ENCODE measurements at regions not wholly inside any gene's neighbourhood (a gene's known extent, or its start where the extent isn't known, plus 50 kb on each side); places are given as distances from the start of the nearest gene placed in this dataset.

DNA sequence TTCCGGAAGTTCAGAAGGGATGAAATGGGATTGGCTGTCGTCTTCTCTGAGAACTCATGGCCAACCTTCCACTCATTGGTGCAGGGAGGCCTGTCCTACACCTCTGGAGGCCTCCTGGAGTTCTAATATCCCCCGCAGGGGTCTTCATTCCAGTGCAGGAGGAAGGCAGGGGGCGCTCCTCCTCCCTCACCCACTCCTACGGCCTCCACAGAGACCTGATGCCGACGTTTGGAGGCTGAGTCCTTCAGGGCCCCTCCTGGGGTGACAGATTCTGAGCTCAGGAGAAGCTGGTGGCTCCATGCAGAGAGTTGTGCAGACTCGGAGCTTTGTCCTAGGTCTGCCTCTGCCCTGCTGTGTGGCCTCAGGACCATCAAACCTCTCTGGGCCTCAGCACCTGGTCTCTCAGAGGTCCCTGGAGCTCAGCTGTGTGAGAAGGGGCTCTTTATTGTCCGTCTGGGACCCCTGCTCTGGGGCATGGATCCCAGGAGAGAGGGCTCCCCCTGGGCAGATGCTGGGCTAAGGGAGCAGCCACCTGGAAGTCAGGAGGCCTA, 102.3 kb upstream of the WNT4 start:
- H3K4me1 Mint-ChIP-seq (ENCODE audit: low read depth), result no peaks in the 10 kb centered on the region
- no peaks in the 10 kb centered on the region for H3K36me3 Mint-ChIP-seq (ENCODE audit: low read depth)
- no peak overlapping the region for H3K4me3 Mint-ChIP-seq
- no peak for DNase-seq (ENCODE audit: low spot score)
- H3K27ac Mint-ChIP-seq, result no peak overlapping the region
- peaks cover 3% of the 10 kb centered on the region for H3K27me3 Mint-ChIP-seq (ENCODE audit: low read depth)
- H3K9me3 Mint-ChIP-seq, result no peaks in the 10 kb centered on the region

DNA sequence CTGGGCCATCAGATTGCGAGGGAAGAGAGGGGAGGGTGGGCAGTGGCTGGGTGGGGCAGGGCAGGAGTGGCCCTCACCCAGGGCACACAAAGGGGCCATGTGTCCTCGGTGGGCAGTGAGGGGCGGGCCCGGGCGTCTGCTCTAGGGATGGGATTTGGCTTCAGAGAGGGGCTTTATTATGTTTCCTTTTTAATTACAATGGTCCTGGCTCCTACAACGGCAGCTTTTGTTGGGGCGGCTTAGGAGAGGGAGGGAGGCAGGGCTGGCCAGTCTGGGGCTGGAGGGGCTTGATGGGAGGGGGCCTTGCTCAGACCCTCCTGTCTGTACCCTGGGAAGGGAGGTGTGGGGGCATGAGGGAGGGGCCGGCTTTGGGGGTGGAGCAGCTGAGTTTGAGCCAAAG, 102.8 kb upstream of the WNT4 start:
- Mint-ChIP-seq H3K27me3 (ENCODE audit: low read depth) (peaks cover 3% of the 10 kb centered on the region), H3K4me3 (no peak overlapping the region), H3K4me1 (ENCODE audit: low read depth) (no peaks in the 10 kb centered on the region)

DNA sequence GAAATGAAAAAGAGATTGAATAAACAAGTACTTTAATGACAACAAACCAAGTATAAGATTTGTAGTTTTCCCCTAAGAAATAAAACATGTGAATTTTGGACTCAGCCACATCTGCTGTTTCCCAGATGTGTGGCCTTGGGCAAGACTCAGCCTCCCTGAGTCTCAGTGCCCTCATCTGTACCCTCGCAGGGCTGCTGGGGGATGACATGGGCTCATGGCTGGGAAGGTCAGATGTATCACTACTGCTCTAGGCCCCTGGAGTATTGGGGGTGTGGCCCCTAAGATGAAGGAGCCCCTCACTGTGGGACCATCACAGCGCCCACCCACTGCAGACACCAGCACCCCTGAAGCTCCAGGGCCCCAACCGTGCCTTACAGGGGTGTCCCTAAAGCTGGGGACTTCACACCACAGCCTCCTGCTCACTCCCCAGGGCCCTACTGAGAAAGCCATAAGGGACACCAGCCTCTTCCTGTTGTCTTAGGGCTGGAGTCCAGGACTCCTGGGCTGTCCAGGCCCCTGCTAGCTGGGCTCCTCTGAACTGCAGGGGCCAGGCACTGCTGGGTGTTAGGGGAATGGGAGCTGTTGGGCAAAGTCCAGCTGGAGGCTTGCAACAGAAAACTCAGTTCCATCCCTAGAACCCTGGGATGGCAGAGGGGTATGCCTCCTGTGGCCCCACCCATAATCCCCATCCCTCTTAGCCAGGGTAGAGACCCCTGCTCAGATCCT, 104.0 kb upstream of the WNT4 start:
- Mint-ChIP-seq H3K36me3 (ENCODE audit: low read depth) (no peaks in the 10 kb centered on the region), H3K4me3 (no peak overlapping the region), H3K4me1 (ENCODE audit: low read depth) (no peaks in the 10 kb centered on the region), H3K27me3 (ENCODE audit: low read depth) (peaks cover 5% of the 10 kb centered on the region), H3K9me3 (no peaks in the 10 kb centered on the region), H3K27ac (no peak overlapping the region)
- DNase-seq (ENCODE audit: low spot score), result no peak

More for the DNA sequence above, 102.8 kb upstream of the WNT4 start:
- no peak for DNase-seq (ENCODE audit: low spot score)
- no peaks in the 10 kb centered on the region for H3K9me3 Mint-ChIP-seq
- no peak overlapping the region for H3K27ac Mint-ChIP-seq
- H3K36me3 Mint-ChIP-seq (ENCODE audit: low read depth), result no peaks in the 10 kb centered on the region

DNA sequence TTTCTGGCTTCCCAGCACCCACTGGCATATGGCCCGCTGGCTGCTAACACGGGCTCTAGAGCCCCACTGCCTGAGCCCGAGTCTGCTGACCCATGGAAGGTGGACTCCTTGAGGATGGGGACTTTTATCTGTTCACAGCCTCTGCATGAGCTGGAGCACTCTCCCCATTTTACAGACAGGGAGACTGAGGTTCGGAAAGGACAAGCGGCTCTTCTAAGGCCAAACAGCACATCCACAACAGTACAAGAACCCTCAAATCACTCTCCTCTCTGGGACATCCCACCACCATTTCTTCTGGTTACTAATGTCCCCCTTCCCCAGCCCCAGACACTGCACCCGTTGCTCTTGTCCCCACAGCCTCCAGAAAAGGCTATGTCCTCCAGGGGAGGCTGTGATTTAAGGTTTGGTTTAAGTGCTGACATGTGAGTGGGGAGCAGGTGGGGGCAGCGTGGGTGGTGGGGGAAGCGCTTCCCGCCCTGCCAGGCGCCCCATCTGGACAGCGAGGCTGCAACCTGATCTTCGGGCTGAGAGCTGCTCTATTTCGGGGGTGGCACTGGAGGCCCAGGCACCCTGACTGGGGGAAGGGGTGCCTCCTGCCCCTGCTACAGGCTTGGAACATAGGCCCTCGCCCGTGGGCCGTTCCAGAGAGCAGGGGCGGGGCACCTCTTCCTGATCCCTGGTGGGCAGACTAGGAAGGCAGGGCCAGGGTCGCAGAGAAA, 104.8 kb upstream of the WNT4 start:
- H3K36me3 Mint-ChIP-seq (ENCODE audit: low read depth), result no peaks in the 10 kb centered on the region
- DNase-seq (ENCODE audit: low spot score), result no peak
- H3K4me1 Mint-ChIP-seq (ENCODE audit: low read depth), result no peaks in the 10 kb centered on the region
- no peak overlapping the region for H3K27ac Mint-ChIP-seq
- peaks cover 11% of the 10 kb centered on the region for H3K27me3 Mint-ChIP-seq (ENCODE audit: low read depth)
- H3K4me3 Mint-ChIP-seq, result no peak overlapping the region
- H3K9me3 Mint-ChIP-seq, result no peaks in the 10 kb centered on the region

DNA sequence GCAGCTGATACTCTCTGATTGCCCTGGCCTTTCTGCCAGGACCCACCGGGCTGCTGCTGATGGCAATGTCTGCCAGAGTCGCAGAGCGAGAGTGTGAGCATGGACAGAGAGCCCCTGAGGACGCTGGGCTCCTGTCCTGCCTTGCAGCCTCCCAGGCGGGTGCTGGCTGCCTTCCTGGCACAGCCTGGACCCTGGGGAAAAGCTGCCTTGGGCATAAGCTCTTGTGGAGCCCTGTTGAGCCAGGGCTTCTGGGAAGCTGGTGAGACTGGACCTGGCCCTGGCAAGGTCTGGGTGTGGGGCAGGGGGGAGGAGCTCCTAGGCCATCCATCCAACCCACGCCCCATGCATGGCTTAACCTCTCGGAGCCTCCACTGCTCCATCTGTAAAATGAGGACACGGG, 105.8 kb upstream of the WNT4 start:
- Mint-ChIP-seq H3K4me1 (ENCODE audit: low read depth) (no peaks in the 10 kb centered on the region), H3K36me3 (ENCODE audit: low read depth) (no peaks in the 10 kb centered on the region), H3K27ac (no peak overlapping the region), H3K27me3 (ENCODE audit: low read depth) (peaks cover 13% of the 10 kb centered on the region), H3K9me3 (no peaks in the 10 kb centered on the region), H3K4me3 (no peak overlapping the region)
- DNase-seq (ENCODE audit: low spot score), result no peak

DNA sequence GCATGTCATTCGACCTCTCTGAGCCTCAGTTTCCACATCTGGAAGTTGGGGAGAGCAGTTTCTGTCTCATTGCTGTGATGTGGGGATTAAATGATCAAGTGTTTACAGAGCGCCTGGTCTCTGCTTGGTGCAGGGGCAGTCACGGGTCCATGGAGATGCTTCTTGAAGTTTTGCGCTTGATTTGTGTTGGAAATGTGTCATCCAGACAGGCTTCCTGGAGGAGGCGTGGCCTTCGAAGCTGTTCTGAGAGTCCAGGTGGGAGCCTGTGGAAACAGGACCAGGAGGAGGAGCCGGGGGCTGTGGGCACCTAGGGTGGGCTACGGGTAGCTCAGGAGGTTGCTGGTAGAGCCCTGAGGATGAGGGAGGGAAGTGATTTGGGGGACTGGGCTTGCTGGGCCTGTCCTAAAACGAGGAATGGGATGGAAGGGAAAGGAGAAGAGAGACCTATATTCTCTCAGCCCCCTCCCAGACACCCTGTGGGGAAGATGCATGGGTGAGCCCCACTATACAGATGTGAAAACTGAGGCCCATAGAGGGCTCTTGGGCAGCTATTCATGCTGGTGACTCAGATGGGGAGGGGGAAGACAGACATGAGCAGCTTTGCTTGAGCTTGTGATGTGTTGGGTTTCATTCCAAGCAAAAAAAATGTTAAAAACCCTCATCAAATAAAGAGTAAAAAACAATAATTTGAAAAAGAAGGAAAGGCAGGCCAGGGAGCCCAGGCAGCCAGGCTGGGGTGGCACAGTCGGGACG, 107.2 kb upstream of the WNT4 start:
- Mint-ChIP-seq H3K36me3 (ENCODE audit: low read depth) (no peaks in the 10 kb centered on the region), H3K27me3 (ENCODE audit: low read depth) (peaks cover 13% of the 10 kb centered on the region), H3K9me3 (no peaks in the 10 kb centered on the region), H3K4me3 (no peak overlapping the region), H3K4me1 (ENCODE audit: low read depth) (no peaks in the 10 kb centered on the region), H3K27ac (no peak overlapping the region)
- no peak for DNase-seq (ENCODE audit: low spot score)

DNA sequence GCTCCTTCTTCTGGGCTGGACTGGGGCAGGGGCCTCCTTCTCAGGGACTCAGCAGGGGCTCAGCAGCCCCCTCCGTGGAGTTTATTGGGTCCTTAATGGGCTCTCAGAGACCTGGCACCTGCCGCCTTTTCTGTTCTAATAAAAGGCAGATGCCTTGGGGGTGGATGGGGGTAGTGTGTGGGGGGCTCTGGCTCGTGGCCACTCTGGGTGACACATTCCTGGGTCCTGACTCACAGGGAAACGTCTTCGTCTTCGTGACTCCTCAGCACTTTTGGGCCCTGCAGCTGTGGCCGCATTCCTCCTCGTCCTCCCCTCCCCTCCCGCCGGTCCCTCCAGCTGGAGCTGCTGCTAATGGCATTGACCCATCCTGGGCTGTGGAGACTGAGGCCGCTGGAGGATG, 107.8 kb upstream of the WNT4 start:
- Mint-ChIP-seq H3K36me3 (ENCODE audit: low read depth) (no peaks in the 10 kb centered on the region), H3K4me1 (ENCODE audit: low read depth) (no peaks in the 10 kb centered on the region), H3K27me3 (ENCODE audit: low read depth) (peaks cover 13% of the 10 kb centered on the region), H3K4me3 (no peak overlapping the region), H3K9me3 (no peaks in the 10 kb centered on the region), H3K27ac (no peak overlapping the region)
- DNase-seq (ENCODE audit: low spot score), result no peak

DNA sequence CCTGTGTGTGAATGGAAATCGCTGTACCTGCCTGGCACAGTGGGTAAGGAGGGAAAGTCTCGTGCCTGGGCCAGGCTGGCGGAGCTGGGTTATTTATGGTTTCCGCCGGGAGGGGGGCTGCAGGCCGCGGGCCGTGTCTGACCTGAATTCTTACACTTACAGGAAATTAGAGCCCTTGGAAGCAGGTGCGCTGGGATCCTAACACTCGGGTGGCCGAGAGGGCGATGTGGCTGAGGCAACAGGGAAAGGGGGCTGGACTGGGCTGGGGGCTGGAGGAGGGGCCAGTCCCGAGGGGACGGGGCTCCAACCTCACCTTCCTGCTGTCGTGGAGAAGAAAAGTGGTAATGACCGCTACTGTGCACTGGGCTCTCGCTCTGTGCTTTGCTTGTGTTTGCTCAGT, 109.4 kb upstream of the WNT4 start:
- H3K36me3 Mint-ChIP-seq (ENCODE audit: low read depth), result no peaks in the 10 kb centered on the region
- H3K27me3 Mint-ChIP-seq (ENCODE audit: low read depth), result peaks cover 13% of the 10 kb centered on the region
- no peaks in the 10 kb centered on the region for H3K9me3 Mint-ChIP-seq
- no peaks in the 10 kb centered on the region for H3K4me1 Mint-ChIP-seq (ENCODE audit: low read depth)
- H3K27ac Mint-ChIP-seq, result no peak overlapping the region
- no peak for DNase-seq (ENCODE audit: low spot score)
- no peak overlapping the region for H3K4me3 Mint-ChIP-seq

DNA sequence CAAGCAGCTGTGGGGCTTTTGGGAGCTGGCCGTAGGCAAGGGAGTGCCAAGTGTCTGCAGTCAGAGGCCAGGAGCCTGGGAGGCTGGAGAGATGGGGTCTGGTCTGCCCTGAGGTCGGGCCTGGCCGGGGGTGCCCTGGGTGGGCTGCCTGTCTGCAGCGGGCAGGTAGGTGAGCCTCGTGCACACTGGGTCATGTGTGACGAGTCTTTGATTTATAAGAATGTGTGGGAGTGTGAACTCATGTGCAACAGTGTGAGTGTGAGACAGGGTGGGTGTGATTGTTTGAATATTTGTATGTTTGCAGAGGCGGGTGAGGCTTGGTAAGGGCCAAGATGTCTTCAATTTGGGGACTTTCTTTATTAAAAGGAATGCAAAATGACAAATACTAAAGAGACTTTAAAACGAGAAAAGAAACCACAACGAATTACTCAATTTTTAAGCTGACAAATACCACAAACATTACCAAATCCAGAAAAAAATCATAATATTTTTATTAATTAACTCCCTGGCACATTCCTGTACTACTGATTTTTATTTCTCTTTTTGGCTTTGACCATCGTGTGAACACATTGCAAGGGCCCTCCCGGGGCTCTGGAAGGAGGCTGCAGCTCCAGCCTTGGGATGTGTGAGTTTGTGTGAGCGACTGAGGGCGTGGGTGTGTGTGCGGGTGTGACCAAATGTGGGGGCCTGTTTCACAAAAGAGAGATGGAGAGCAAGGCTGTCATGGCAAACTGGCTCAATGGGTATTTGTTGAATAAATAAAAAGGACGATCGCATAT, 110.3 kb upstream of the WNT4 start:
- H3K9me3 Mint-ChIP-seq, result no peaks in the 10 kb centered on the region
- no peaks in the 10 kb centered on the region for H3K36me3 Mint-ChIP-seq (ENCODE audit: low read depth)
- H3K4me1 Mint-ChIP-seq (ENCODE audit: low read depth), result no peaks in the 10 kb centered on the region
- H3K4me3 Mint-ChIP-seq, result no peak overlapping the region
- no peak for DNase-seq (ENCODE audit: low spot score)
- H3K27ac Mint-ChIP-seq, result no peak overlapping the region
- H3K27me3 Mint-ChIP-seq (ENCODE audit: low read depth), result peaks cover 13% of the 10 kb centered on the region

DNA sequence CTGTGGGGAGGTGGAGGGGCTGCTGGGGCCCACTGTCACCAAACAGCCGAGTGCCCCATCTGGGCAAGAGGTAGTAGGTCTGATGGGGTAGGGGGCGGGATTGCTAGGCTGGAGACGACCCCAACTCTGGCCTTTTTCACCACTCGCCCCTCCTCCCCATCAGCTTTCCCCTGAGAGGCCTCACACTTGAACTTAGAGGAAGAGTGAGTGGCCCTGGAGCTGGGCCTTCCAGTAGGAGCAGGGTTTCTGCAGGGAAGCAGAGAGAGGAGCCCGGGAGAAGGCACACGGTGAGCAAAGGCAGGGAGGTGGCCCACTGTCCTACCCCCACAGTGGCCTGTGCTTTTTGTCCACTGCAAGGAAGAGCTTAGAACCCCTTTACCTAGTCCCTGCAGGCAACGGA, 111.9 kb upstream of the WNT4 start:
- H3K27ac Mint-ChIP-seq, result no peak overlapping the region
- H3K9me3 Mint-ChIP-seq, result no peaks in the 10 kb centered on the region

DNA sequence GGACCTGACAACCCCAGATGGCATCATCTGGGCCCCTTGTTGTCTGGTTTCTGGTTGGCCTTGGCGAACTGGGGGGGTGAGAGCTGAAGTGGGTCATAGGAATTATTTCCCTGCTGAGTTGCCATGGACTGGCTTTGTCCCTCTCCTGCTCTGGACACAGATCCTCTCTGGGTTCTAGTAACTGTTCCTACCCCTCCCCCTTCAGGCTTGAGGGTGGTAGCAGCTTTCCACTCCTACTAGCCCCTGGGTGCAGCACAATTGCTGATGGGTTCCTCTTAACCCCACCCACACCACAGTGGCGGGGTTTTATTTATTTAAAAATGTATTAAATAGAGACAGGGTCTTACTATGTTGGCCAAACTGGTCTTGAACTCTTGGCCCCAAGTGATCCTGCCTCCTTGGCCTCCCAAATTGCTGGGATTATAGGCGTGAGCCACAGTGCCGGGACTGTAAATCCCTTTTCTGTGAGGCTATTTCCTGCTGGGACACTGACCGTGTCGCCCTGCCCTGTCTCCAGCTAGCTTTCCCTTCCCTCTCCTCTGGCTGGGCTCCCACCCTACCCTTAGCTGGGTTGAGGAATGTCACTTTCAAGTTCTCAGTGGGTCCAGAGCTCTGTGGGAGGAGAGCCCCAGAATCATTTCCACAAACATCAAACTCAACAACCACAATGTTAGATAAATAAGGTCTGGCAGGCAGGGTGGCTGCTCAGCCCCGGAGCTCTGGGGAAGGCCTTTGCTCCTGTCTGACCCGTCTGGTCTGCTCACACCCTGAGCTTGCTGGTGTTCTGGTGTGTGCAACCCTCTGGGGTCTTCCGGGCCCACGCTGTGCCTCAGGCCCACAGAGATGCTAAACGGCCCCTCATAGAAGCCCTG, 112.7 kb upstream of the WNT4 start:
- Mint-ChIP-seq H3K36me3 (ENCODE audit: low read depth) (no peaks in the 10 kb centered on the region), H3K4me3 (no peak overlapping the region), H3K27me3 (ENCODE audit: low read depth) (peaks cover 13% of the 10 kb centered on the region), H3K27ac (no peak overlapping the region), H3K9me3 (no peaks in the 10 kb centered on the region), H3K4me1 (ENCODE audit: low read depth) (no peaks in the 10 kb centered on the region)
- no peak for DNase-seq (ENCODE audit: low spot score)

More for the DNA sequence above, 111.9 kb upstream of the WNT4 start:
- H3K27me3 Mint-ChIP-seq (ENCODE audit: low read depth), result peaks cover 10% of the 10 kb centered on the region
- no peaks in the 10 kb centered on the region for H3K36me3 Mint-ChIP-seq (ENCODE audit: low read depth)
- H3K4me3 Mint-ChIP-seq, result no peak overlapping the region
- H3K4me1 Mint-ChIP-seq (ENCODE audit: low read depth), result no peaks in the 10 kb centered on the region
- DNase-seq (ENCODE audit: low spot score), result no peak

DNA sequence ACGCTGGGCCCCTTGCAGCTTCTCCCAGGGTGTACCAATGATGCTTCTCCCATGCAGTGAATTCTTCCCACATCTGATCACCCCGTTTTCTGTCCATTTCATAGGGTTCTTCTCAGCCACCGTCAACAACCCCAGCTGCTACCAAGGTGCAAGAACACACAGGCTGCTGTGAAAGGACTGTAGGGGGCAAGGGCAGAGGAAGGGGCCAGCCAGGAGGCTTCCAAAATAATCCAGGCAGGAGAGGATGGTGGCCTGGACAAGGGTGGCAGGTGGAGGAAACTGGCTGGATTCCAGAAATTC, 113.3 kb upstream of the WNT4 start:
- no peak for DNase-seq (ENCODE audit: low spot score)
- Mint-ChIP-seq H3K27me3 (ENCODE audit: low read depth) (peaks cover 13% of the 10 kb centered on the region), H3K9me3 (no peaks in the 10 kb centered on the region), H3K4me1 (ENCODE audit: low read depth) (no peaks in the 10 kb centered on the region), H3K36me3 (ENCODE audit: low read depth) (no peaks in the 10 kb centered on the region), H3K4me3 (no peak overlapping the region), H3K27ac (no peak overlapping the region)
